GM21367 (cell line): ENCODE measurements at regions not wholly inside any gene's neighbourhood (a gene's known extent, or its start where the extent isn't known, plus 50 kb on each side); places are given as distances from the start of the nearest gene placed in this dataset.
"Not testable (repeated sequence)": the region's sequence is repeated elsewhere in the genome, so short reads cannot be mapped to it uniquely, and the experiment has no call there.

ENCODE experiments used
- ATAC-seq: cut with Tn5 transposase; IDR thresholded peaks from one replicate; pipeline ENCODE4 v1.9.1; 2021; ENCODE audit not compliant: unreplicated experiment

DNA sequence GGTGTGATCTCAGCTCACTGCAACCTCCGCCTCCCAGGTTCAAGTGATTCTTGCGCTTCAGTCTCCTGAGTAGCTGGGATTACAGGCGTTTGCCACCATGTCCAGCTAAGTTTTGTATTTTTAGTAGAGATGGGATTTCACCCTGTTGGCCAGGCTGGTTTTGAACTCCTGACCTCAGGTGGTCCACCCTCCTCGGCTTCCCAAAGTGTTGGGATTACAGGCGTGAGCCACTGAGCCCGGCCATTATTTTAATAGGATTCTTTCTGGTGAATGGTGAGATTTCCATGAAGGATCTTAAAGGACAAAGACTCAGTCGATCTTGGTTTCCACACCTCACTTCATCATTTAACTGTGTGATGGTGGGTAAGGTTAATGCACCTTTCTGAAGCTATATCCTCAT lies 183.8 kb upstream of the ZNF217 start:
- not testable (repeated sequence) for ATAC-seq

DNA sequence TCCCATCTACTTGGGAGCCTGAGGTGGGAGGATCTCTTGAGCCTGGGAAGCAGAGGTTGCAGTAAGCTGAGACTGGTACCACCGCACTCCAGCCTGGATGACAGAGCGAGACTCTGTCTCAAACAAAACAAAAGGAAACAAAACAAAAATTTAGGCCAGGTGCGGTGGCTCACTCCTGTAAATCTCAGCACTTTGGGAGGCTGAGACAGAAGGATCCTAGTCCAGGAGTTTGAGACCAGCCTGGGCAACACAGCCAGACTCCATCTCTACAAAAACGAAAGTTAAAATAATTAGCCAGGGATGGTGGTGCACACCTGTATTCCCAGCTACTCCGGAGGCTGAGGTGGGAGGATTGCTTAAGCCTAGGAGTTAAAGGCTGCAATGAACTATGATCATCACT lies 183.2 kb upstream of the ZNF217 start:
- no peak for ATAC-seq

DNA sequence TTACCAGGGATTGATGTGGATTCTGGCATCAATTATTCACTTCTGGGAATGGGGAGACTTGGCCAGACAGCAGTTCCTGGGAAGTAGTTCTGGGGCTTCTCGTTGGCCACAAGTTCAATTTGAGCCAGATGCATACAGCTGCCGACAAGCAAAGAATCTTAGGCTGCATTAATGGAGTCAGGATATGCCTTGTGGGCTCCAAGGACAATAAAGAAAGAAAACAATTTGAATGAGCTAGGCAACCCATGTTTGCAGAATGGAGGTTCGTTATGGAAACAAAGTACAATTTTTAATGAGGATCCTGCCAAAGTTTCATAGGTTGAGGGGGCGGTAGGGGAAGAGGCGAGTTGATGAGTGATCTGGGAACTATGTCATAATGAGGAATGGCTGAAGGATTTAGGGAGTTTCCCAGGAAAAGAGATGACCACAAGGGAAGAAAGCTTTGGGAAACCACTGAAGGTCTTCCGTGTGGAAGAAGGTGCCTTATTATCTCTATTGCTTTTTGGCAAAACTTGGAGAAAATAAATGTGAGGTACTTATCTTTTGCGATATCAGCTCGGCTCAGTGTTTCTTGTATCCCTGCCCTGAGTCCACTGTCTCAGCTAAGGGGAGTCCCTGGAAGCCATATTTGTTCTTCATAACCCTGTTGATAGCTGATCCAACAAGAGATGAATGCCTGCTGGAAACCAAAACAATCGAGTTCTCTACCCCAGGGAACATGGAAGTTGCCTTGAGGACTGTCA lies 181.0 kb upstream of the ZNF217 start:
- no peak for ATAC-seq

DNA sequence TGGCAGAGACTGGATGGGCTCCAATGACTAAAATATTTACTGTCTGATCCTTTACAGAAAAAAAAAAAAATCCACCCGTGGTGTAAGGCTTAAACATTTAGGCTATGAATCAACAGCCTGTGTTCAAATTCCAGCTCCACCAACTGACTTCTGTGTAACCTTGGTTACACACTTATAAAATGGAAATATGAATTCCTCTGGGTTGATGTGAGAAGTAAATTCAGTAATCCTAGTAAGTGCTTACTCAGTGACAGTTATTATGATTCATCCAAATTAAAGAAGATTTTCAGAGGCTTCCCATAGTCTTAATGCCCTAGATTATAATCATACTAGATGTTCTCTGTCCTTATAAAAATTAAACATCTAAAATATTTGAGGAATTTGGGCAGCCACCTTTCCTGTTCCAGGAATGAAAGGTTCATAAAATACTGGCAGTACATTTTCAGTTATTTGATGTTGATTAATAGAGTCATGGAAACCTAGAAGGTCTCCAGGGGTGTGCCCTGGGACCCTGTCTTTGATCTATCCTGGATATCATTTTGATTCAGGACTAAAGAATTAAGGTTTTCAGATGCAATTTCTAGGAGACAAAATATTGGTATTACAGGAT lies 180.3 kb upstream of the ZNF217 start:
- no peak for ATAC-seq

DNA sequence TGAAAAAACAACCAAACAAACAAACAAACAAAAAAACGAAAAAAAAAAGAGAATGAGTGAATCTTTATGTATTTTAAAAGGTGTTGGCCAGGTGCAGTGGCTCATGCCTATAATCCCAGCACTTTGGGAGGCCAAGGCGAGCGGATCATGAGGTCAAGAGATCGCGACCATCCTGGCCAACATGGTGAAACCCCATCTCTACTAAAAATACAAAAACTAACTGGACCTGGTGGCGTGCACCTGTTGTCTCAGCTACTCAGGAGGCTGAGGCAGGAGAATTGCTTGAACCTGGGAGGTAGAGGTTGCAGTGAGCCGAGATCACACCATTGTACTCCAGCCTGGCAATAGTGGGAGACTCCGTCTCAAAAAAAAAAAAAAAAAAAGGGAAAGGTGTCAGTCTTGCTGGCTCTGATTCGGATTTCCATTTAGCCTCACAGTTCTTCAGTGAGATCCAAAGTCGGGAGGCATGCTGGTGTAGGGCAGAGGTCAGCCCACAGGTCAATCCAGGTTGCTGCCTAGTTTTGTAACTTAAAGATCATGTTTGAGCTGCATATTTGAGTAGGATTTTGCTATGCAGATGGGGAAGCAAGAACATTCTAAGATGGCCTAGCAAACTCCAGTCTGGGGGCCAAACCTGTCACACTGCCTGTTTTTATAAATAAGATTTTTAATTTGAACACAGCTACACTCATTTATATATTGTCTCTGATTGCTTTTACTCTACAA lies 179.6 kb upstream of the ZNF217 start:
- ATAC-seq, result not testable (repeated sequence)

DNA sequence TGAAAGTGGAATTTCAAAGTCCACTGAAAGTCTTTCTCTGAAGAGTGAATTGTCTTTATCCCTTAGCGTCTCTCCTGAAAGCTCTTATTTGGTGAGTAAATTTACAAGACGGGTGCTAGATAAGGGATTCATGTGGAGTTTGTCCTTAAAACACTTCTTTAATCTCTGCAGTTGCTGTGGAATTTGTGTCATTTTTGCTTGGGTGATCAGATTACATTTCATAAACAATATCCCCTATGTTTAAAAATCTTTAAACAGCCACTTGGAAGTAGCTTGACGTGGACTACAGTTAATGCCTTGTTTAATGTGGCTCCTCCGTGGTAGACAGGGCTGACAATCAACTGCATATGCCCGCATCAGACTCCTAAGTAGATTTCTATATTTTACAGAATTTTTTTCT lies 175.4 kb upstream of the ZNF217 start:
- no peak for ATAC-seq

DNA sequence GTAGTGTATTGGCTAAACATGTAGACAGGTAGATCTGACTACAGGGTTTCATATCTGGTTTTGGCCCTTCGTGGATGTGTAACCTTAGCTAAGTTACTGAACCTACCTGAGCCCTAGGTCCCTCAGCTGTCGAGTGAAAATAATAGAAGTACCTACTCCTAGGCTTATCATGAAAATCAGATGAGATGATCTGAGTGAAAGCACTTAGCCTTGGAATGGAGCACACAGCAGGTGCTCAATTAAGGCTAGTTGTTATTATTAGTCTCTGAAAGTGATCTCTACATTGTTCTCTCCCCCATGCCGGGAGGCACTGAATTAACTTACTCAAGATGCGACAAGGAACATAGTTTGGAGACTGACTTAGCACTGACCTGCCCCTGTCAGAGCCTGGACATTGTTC lies 174.7 kb upstream of the ZNF217 start:
- ATAC-seq, result no peak

DNA sequence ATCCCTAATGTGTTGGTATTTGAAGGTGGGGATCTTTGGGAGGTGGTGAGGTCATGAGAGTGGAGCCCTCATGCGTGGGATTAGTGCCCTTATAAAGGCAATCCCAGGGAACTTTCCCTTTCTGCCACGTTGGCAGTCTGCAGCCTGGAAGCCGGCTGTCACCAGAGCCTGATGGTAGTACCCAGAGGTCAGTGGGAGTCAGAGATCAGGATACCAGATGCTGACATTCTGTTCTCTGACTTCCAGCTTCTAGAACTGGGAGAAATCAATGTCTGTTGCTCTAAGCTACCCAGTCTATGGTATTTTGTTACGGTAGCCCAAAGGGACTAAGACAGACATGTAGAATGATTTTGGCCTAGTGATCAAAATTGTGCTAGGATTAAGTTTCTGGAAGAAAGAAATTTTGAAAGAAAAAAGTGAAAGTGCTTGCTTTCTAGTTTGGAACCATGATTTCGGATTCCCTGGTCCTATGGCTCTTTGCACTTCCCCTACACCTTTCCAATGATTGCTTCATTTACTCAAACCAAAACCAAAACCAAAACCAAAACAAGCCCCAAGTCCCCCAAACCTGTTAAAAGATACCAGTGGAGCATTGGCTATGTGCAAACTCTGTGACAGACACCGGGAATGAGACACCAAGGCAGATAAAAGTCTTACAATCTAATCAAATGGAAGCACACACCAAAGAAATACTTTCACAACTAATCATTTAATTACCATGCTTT lies 173.7 kb upstream of the ZNF217 start:
- ATAC-seq, result no peak

DNA sequence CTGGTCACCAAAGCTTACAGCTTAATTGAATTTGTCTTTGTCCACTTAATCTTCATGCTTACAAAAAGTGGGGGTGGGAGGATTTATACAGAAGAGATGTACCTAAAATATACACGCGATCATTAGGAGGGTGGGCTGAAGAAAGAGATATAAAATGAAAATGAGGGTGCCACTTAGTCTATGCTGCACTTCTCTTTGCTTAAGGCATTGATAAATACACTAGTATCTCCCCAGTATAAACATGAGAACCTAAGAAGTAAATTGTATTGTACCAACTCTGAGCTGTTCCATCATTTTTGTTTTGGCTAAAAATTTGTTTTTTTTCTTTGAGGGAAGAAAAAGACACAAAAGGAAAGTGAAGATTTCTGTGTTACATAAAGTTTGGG lies 170.8 kb upstream of the ZNF217 start:
- ATAC-seq, result no peak

DNA sequence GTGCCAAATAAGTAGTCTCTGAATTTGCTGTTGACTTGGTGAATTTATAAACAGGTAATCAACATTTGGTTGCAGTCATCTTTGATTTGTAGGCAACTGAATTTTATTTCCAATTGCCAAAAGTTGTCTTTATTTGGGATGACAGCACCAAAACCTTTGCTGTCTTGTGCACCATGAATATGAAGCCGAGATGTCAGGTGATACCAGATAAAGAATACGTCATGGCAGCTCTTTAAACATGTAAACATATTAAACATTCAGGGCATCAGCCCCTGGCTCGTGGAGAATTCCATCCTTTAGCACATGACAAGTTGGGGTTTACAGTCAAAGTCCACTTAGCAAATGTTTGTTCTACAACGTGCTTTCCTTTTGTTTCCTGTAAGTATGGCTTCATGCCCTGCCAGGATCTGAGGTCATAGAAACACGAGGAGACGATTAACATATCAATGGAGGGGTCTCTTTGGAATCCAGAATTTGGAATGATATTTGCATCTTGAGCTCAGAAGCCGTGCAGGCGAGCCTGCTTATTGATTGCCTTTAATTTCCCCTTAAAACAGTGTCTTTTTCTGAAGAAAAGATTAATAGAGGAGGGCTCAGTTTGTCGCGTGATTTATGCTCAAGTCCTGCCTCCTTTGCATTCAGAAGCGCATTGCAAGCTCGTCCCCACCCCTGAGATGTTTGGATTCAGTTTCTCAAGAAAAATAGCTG lies 170.2 kb upstream of the ZNF217 start:
- no peak for ATAC-seq

DNA sequence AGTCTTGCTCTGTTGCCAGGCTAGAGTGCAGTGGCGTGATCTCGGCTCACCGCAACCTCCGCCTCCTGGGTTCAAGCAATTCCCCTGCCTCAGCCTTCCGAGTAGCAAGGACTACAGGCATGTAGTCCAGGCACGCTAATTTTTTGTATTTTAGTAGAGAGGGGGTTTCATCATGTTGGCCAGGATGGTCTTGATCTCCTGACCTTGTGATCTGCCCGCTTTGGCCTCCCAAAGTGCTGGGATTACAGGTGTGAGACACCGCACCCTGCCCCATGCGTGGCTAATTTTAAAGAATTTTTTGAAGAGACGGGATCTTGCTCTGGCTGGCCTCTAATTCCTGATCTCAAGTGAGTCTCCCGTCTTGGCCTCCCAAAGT lies 168.8 kb upstream of the ZNF217 start:
- not testable (repeated sequence) for ATAC-seq

DNA sequence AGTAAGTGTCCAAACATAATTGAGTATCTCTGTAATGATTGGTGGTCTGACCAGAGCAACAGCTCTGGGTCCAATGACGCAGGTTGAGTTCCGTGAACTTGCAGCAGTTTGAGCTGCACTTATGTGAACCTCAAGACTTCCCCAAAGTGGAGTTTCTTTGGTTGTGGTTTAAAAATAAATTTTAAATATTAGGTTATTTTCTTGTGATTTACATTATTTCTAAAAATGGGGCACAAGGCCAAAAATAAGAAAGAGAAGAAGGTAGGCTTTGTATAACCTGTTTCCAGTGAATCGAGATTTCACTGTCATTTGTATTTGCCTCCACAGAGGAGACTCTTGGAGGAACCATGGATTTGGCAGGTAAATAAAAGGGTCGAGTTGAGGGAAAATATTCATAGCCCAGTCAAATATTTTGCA lies 166.4 kb upstream of the ZNF217 start:
- peak; percentile 59 for ATAC-seq

DNA sequence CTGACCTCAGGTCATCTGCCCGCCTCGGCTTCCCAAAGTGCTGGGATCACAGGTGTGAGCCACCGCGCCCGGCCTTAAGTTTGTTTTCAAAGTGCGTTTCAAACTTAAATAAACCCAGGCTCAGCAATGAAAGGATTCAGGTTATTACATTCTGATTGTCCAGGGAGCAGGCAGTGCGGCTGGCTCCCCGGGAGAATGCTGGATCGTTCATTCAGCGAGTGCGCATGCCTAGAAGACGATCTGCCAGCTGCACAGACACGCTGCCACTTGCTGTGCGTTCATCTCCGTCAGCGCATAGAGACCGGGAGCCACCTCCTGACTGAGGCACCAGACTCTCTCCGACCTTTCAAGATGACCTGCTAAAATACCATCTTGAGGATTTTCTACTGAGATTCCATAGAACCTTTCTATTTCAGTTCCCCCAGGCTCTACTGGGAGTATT lies 163.9 kb upstream of the ZNF217 start:
- no peak for ATAC-seq

DNA sequence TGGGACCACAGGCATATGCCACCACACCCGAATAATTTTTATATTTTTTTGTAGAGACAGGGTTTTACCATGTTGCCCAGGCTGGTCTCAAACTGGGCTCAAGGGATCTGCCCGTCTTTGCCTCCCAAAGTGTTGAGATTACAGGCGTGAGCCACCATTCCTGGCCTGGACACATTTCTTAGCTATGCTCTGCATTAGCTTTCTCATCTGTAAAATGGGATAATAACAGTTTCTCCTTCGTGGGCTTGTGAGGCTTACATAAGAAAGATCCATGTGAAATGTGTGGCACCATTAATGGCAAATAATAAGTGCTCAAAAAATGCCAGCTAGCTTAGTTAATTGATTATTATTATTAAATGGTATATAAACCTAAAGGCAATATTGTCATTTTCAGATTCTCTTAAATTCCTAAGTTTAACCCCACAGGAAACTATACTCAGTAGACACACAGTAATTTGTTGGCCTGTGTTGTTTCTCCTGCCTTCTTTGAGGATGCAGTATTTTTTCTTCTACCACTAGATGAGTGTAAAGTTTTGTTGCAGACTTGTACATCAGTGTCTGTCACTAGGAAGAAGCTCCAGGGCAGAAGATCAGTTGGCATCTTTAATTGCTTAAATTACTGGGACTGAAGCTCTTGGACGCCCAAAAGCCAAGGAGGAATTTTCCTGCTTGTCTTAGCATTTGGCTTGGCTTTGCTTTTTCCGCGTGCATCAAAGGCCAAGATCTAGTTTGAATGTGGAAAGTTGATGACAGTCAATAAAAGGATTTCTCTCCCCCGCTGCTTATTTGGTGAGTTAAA lies 162.3 kb upstream of the ZNF217 start:
- ATAC-seq, result no peak

DNA sequence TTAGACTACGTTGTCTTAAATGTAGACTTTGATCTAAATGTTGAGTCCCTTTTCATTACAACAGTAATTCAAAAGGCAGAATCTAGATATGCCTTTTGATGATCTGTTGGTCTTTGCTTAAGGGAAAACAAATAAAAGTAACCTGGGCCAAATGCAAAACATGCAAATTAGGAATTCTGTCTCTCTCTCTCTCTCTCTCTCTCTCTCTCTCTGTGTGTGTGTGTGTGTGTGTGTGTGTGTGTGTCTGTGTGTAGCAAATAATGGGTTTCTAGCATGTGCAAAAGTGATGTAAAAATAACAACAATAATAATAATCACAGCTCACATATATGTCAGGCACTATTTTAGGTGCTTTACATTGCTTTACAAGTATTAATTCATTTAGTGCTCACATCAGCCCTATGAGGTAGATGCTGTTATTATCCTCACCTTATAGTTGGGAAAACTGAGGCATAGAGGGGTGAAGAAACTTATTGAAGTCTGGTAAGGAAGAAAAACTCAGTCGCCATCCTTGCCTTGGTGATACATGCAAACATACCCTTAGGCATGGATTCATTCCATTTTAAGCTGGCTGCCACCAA lies 160.3 kb upstream of the ZNF217 start:
- no peak for ATAC-seq

DNA sequence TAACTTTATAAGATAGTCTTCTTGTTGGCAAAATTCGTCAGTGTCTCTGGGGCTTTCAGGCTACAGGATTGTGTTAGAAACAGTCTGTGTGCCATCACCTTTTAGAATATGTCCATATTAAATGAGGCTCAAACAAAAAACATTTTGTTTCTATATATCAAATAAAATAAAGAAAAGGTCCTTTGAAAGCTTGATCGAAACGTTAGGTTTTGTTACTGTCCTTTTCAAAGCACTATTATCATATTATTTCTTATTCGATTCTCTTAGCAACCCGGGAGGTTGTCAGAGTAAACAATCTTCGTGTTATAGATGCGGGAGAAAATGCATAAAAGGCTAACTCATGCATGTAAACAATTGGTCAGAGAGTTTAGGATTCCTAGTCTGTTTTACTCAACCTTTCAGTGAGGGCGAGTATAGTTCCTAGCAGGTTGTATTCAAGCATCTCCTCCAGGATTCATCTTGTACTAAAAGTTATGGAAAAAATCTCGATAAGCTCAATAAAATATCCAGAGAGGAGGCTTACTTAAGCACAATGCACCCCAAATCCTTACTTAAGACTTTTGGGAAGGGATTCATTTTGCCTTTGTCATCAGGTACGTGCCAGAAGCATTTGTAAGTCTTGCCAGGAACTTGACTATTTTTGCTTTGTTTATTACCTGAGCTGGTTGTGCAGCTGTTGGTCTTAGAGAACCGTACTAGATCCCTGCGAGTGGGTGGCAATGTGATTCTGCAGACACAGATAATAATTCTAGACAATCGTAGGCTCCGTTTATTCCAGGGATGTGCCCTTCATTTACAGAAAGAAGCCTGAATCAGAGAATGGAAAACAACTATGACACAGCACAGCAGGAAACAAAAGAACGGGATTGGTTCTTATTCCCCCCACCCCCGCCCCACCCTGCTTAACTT lies 159.6 kb upstream of the ZNF217 start:
- ATAC-seq, result no peak

DNA sequence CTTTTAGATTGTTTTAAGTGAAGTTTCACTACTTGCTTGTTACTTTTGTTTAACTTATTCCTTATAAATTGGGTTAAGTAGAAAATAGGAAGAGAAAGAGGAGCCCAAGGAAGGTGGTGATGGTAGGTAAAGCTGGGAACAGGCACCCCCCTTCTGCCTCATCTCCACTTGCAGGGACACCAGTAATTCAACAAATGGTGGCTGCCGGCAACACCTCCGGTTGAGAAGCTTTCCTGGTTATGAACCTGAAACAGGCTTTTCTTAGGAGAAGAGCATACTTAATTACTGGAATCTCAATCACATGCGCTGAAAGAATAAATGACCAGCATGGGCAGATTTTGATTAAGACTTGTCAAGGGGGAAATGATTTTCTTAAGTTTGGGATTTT lies 158.9 kb upstream of the ZNF217 start:
- no peak for ATAC-seq

DNA sequence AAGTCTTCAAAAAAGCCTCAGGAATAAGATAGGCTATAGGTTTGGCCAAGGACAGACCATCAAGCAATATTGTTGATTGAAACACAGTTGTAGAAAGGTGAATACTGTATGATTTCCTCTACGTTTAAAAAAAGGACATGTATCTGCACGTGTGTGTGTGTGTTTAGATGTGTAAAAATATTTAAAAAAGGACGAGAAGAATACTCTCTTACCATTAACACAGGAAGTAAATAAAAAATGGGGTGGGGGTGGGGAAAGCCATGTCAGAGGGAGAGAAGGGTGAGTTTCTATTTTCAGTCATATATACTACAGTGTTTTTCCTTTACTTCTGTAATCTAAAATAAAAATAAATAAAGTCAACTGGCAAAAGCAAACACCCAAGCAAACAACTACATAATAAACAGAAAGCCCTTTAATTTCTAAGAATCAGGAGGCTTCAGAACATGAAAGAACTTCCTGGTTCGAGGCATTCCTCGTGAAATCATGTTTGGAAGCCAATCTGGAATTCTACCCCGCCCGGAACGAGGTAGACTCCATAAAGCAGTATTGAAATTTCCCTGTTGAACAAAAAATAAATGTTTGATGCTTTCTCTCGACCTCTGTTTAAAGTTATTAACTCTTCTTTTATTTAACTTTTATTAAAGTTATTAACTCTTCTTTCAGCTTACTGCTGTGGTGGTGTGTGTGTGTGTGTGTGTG lies 158.1 kb upstream of the ZNF217 start:
- ATAC-seq, result no peak
